ENCODE measurements at regions not wholly inside any gene's neighbourhood (a gene's known extent, or its start where the extent isn't known, plus 50 kb on each side); places are given as distances from the start of the nearest gene placed in this dataset.

DNA sequence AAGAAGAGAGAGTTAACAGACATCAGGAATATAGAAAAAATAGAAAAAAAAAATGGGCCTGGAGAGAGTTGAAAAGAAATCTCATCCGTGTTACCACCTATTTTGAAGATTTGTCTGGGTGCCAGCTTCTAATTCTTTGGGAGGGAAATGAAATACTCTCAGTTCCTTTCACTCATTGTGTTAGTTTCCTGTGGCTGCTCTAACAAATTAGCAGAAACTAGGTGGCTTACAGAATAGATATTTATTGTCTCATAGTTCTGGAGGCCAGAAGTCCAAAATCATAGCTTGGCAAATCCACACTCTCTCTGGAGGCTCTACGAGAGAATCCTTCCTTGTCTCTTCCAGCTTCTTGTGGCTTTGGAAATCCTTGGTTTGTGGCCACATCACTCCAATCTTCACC, 225.1 kb upstream of the BTBD3 start:
- DNase-seq (no peak), ATAC-seq (no peak)
- TF ChIP-seq CTCF (IDR thresholded peaks at IDR 0.05) = no peak
- peaks cover 3% of the 10 kb centered on the region for H3K4me1 ChIP-seq (ENCODE audit: low read depth)
- no peak overlapping the region for H3K4me3 ChIP-seq
- H3K36me3 ChIP-seq (ENCODE audit: low read depth) = no peaks in the 10 kb centered on the region
- intact Hi-C loops (cut with DNase I, micrococcal nuclease) = no loop called here
- H3K9me3 ChIP-seq = no peaks in the 10 kb centered on the region

DNA sequence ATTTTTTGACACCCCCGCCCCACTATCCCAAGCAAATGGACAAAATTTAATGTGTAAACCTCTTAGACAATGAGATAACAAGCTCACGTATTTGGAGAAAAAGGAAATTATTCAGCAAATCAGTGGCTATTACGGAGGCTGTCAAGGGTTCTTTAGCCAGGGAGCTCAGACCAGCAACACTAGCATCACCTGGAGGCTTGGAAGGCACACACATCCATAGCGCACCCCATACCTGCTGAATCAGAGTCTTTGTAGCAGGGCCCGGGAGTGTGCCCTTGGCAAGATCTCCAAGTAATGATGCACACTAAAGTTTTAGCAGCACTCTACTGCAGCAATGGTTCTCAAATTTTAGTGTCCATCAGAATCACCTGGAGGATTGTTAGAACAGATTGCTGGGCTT, 223.2 kb upstream of the BTBD3 start:
- Histone ChIP-seq H3K36me3 (ENCODE audit: low read depth) (no peaks in the 10 kb centered on the region), H3K4me3 (no peak overlapping the region), H3K9me3 (no peaks in the 10 kb centered on the region), H3K4me1 (ENCODE audit: low read depth) (no peaks in the 10 kb centered on the region)
- intact Hi-C loops (cut with DNase I, micrococcal nuclease) = no loop called here
- no peak for ATAC-seq
- TF ChIP-seq CTCF (IDR thresholded peaks at IDR 0.05) = no peak
- no peak for DNase-seq

GRCh38 chr20:11697055-11697454, 220.6 kb upstream of the BTBD3 start:
- Histone ChIP-seq H3K4me1 (ENCODE audit: low read depth) (no peaks in the 10 kb centered on the region), H3K9me3 (no peaks in the 10 kb centered on the region), H3K36me3 (ENCODE audit: low read depth) (no peaks in the 10 kb centered on the region), H3K4me3 (no peak overlapping the region)
- no peak for TF ChIP-seq CTCF (IDR thresholded peaks at IDR 0.05)
- intact Hi-C loops (cut with DNase I, micrococcal nuclease) = no loop called here
- no peak for DNase-seq
- ATAC-seq = no peak

- no peak for TF ChIP-seq CTCF (IDR thresholded peaks at IDR 0.05)
- intact Hi-C loops (cut with DNase I, micrococcal nuclease) = no loop called here
- H3K4me1 ChIP-seq (ENCODE audit: low read depth) = no peaks in the 10 kb centered on the region
These were observed 220.0 kb upstream of the BTBD3 start for GRCh38 chr20:11697646-11698045.

GRCh38 chr20:11698124-11698523, 219.6 kb upstream of the BTBD3 start:
- TF ChIP-seq CTCF (IDR thresholded peaks at IDR 0.05) = no peak
- no peaks in the 10 kb centered on the region for H3K9me3 ChIP-seq
- no peaks in the 10 kb centered on the region for H3K4me1 ChIP-seq (ENCODE audit: low read depth)
- peak; percentile 78 for ATAC-seq
- no peaks in the 10 kb centered on the region for H3K36me3 ChIP-seq (ENCODE audit: low read depth)
- no peak overlapping the region for H3K4me3 ChIP-seq
- intact Hi-C loops (cut with DNase I, micrococcal nuclease) = no loop called here
- DNase-seq = no peak

More at GRCh38 chr20:11697646-11698045, 220.0 kb upstream of the BTBD3 start:
- Histone ChIP-seq H3K9me3 (no peaks in the 10 kb centered on the region), H3K36me3 (ENCODE audit: low read depth) (no peaks in the 10 kb centered on the region), H3K4me3 (no peak overlapping the region)
- ATAC-seq (no peak), DNase-seq (no peak)

DNA sequence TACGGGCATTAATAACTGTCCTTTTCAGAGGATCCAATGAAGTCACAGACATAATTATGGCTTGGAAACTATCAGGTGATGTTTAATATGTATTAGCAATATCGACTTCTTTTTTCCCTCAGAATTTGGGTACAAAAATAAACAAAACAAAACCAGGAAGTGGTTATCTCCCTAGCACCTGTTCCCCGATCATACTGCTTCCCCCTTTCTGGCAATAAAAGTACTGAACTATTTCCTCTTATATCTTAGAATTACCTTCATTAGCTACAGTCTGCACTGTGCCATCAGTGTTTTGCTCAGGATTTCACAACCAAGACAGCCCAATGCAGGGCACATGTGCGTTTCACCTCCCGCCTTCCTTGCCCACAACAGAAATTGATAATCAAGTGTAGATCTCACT, 216.9 kb upstream of the BTBD3 start:
- Histone ChIP-seq H3K9me3 (no peaks in the 10 kb centered on the region), H3K4me1 (ENCODE audit: low read depth) (no peaks in the 10 kb centered on the region), H3K36me3 (ENCODE audit: low read depth) (no peaks in the 10 kb centered on the region), H3K4me3 (no peak overlapping the region)
- DNase-seq (no peak), ATAC-seq (no peak)
- TF ChIP-seq CTCF (IDR thresholded peaks at IDR 0.05) = no peak
- intact Hi-C loops (cut with DNase I, micrococcal nuclease) = no loop called here

Measured in mucosa of descending colon (tissue), 3 donors.